AG10803 (cell line): ENCODE measurements at regions not wholly inside any gene's neighbourhood (a gene's known extent, or its start where the extent isn't known, plus 50 kb on each side); places are given as distances from the start of the nearest gene placed in this dataset.

Experiments used
- DNase-seq: peaks from one replicate; pipeline ENCODE4 v3.0.0; 2010; ENCODE audit warnings: low read depth
- H3K4me3 ChIP-seq: 2 replicates; pipeline ENCODE4 v1.5.1; 2011; ENCODE audit warnings: mild to moderate bottlenecking, low read length, control low read depth
- CTCF ChIP-seq: conservative IDR thresholded peaks from 2 replicates; pipeline ENCODE4 v1.5.1; 2011; ENCODE audit warnings: mild to moderate bottlenecking, low read length, control low read depth, inconsistent platforms

GRCh38 chr4:163959932-163960331 is 465.4 kb downstream of the TMA16 start:
- H3K4me3 ChIP-seq: no peak overlapping the region
- DNase-seq: no peak
- TF ChIP-seq CTCF: no peak

- H3K4me3 ChIP-seq: no peak overlapping the region
- TF ChIP-seq CTCF: no peak
- no peak for DNase-seq
Measured at GRCh38 chr4:163966612-163967011, 472.1 kb downstream of the TMA16 start.

GRCh38 chr4:163967263-163967662 is 472.8 kb downstream of the TMA16 start:
- no peak for TF ChIP-seq CTCF
- DNase-seq: no peak
- H3K4me3 ChIP-seq: no peak overlapping the region

GRCh38 chr4:163967710-163968109 is 473.2 kb downstream of the TMA16 start:
- DNase-seq: no peak
- no peak overlapping the region for H3K4me3 ChIP-seq
- no peak for TF ChIP-seq CTCF

GRCh38 chr4:163969291-163969690 is 474.8 kb downstream of the TMA16 start:
- TF ChIP-seq CTCF: no peak
- DNase-seq: no peak
- no peak overlapping the region for H3K4me3 ChIP-seq

GRCh38 chr4:163976588-163976987 is 482.1 kb downstream of the TMA16 start:
- TF ChIP-seq CTCF: no peak
- H3K4me3 ChIP-seq: no peak overlapping the region
- DNase-seq: no peak

GRCh38 chr4:163988391-163988790 is 493.9 kb downstream of the TMA16 start:
- TF ChIP-seq CTCF: no peak
- no peak for DNase-seq
- no peak overlapping the region for H3K4me3 ChIP-seq
